ENCODE measurements at regions not wholly inside any gene's neighbourhood (a gene's known extent, or its start where the extent isn't known, plus 50 kb on each side); places are given as distances from the start of the nearest gene placed in this dataset.

DNA sequence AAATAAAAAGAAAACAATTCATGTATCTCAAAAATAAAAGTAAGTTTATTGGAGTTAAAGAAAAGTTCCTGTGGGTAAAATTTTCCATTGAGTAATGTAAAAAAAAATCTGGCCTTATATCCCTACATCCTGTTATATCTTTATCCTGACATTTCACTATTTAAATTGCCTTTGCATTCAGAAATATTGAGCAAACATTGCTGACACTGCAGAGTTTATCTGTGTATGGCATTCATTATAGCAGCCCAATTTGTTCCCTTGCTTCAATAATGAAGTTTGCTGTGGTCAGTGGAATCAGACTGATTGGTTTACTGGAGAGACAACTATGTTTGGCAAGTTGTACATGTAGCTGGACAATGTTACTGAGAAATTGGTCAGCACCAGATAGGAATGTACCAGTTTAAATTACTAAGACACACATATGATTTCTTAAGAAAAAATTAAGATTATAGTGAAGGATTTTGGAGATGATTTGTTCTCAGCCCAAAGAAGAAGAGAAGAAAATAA lies 271.7 kb downstream of the ANKRD7 start (continued):
- no peak for TF ChIP-seq EZH2phosphoT487 (IDR thresholded peaks at IDR 0.05; ENCODE audit: unreplicated experiment)
- TF ChIP-seq, protein P1, sequence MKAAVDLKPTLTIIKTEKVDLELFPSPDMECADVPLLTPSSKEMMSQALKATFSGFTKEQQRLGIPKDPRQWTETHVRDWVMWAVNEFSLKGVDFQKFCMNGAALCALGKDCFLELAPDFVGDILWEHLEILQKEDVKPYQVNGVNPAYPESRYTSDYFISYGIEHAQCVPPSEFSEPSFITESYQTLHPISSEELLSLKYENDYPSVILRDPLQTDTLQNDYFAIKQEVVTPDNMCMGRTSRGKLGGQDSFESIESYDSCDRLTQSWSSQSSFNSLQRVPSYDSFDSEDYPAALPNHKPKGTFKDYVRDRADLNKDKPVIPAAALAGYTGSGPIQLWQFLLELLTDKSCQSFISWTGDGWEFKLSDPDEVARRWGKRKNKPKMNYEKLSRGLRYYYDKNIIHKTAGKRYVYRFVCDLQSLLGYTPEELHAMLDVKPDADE (IDR thresholded peaks at IDR 0.05): no peak

DNA sequence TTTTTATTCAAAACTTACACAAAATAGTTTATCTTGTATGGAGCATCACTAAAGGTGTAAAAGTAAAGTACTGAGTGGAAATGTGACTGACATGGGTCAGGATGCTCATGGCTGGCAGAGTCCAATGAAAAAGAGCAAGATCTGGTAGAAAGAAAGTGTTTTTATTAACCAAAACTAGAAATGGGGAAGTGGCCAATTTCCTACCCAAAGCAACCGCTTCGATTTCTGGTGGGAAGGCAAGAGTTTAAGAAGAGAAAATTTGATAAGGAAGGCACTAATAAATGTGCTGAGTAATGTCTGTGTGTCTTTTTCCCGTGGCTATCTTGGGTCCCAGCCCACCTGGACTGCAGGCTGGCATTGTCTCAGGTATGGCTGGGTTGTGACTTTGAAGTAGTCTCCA lies 277.7 kb downstream of the ANKRD7 start:
- Histone ChIP-seq H2AFZ (peak overlapping the region; percentile 33; the same call in 1 of the 2 replicates), H3K36me3 (ENCODE audit: insufficient read depth) (no peaks in the 10 kb centered on the region), H3K27ac (ENCODE audit: low read depth) (no peak overlapping the region), H3F3A (replicated peaks; ENCODE audit: low read depth) (no peaks in the 10 kb centered on the region), H3K9me2 (ENCODE audit: insufficient read depth) (no peaks in the 10 kb centered on the region), H3K4me3 (no peak overlapping the region), H3K79me2 (replicated peaks; ENCODE audit: insufficient read depth) (no peaks in the 10 kb centered on the region), H3K4me1 (ENCODE audit: insufficient read depth) (no peaks in the 10 kb centered on the region), H4K20me1 (replicated peaks; ENCODE audit: insufficient read depth) (no peaks in the 10 kb centered on the region), H3K4me2 (no peak overlapping the region), H3K27me3 (ENCODE audit: insufficient read depth) (no peaks in the 10 kb centered on the region)
- Mint-ChIP-seq H3K27me3 (ENCODE audit: insufficient read depth, low read depth, poor library complexity) (peaks cover 6% of the 10 kb centered on the region), H3K9me3 (no peaks in the 10 kb centered on the region), H3K4me3 (no peak overlapping the region), H3K27ac (peak overlapping the region; percentile 20), H3K4me1 (no peaks in the 10 kb centered on the region), H3K36me3 (ENCODE audit: low read depth) (no peaks in the 10 kb centered on the region)
- ATAC-seq (no peak), DNase-seq (ENCODE audit: low spot score) (no peak)
- no peak for TF ChIP-seq CREB1 (CRISPR knock-in tag; IDR thresholded peaks at IDR 0.05; ENCODE audit: low read depth)
- TF ChIP-seq, protein P2, sequence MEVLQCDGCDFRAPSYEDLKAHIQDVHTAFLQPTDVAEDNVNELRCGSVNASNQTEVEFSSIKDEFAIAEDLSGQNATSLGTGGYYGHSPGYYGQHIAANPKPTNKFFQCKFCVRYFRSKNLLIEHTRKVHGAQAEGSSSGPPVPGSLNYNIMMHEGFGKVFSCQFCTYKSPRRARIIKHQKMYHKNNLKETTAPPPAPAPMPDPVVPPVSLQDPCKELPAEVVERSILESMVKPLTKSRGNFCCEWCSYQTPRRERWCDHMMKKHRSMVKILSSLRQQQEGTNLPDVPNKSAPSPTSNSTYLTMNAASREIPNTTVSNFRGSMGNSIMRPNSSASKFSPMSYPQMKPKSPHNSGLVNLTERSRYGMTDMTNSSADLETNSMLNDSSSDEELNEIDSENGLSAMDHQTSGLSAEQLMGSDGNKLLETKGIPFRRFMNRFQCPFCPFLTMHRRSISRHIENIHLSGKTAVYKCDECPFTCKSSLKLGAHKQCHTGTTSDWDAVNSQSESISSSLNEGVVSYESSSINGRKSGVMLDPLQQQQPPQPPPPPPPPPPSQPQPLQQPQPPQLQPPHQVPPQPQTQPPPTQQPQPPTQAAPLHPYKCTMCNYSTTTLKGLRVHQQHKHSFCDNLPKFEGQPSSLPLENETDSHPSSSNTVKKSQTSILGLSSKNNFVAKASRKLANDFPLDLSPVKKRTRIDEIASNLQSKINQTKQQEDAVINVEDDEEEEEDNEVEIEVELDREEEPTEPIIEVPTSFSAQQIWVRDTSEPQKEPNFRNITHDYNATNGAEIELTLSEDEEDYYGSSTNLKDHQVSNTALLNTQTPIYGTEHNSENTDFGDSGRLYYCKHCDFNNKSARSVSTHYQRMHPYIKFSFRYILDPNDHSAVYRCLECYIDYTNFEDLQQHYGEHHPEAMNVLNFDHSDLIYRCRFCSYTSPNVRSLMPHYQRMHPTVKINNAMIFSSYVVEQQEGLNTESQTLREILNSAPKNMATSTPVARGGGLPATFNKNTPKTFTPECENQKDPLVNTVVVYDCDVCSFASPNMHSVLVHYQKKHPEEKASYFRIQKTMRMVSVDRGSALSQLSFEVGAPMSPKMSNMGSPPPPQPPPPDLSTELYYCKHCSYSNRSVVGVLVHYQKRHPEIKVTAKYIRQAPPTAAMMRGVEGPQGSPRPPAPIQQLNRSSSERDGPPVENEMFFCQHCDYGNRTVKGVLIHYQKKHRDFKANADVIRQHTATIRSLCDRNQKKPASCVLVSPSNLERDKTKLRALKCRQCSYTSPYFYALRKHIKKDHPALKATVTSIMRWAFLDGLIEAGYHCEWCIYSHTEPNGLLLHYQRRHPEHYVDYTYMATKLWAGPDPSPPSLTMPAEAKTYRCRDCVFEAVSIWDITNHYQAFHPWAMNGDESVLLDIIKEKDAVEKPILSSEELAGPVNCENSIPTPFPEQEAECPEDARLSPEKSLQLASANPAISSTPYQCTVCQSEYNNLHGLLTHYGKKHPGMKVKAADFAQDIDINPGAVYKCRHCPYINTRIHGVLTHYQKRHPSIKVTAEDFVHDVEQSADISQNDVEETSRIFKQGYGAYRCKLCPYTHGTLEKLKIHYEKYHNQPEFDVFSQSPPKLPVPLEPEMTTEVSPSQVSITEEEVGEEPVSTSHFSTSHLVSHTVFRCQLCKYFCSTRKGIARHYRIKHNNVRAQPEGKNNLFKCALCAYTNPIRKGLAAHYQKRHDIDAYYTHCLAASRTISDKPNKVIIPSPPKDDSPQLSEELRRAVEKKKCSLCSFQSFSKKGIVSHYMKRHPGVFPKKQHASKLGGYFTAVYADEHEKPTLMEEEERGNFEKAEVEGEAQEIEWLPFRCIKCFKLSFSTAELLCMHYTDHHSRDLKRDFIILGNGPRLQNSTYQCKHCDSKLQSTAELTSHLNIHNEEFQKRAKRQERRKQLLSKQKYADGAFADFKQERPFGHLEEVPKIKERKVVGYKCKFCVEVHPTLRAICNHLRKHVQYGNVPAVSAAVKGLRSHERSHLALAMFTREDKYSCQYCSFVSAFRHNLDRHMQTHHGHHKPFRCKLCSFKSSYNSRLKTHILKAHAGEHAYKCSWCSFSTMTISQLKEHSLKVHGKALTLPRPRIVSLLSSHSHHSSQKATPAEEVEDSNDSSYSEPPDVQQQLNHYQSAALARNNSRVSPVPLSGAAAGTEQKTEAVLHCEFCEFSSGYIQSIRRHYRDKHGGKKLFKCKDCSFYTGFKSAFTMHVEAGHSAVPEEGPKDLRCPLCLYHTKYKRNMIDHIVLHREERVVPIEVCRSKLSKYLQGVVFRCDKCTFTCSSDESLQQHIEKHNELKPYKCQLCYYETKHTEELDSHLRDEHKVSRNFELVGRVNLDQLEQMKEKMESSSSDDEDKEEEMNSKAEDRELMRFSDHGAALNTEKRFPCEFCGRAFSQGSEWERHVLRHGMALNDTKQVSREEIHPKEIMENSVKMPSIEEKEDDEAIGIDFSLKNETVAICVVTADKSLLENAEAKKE (CRISPR knock-in tag; IDR thresholded peaks at IDR 0.05): no peak
- TF ChIP-seq, protein P1 (IDR thresholded peaks at IDR 0.05): no peak
- no peak for TF ChIP-seq JUNB (IDR thresholded peaks at IDR 0.05; ENCODE audit: unreplicated experiment)
- TF ChIP-seq NANOG (IDR thresholded peaks at IDR 0.05; ENCODE audit: borderline replicate concordance): no peak
- TF ChIP-seq ZNF114 (CRISPR knock-in tag; IDR thresholded peaks at IDR 0.05): no peak
- TF ChIP-seq, protein P3, sequence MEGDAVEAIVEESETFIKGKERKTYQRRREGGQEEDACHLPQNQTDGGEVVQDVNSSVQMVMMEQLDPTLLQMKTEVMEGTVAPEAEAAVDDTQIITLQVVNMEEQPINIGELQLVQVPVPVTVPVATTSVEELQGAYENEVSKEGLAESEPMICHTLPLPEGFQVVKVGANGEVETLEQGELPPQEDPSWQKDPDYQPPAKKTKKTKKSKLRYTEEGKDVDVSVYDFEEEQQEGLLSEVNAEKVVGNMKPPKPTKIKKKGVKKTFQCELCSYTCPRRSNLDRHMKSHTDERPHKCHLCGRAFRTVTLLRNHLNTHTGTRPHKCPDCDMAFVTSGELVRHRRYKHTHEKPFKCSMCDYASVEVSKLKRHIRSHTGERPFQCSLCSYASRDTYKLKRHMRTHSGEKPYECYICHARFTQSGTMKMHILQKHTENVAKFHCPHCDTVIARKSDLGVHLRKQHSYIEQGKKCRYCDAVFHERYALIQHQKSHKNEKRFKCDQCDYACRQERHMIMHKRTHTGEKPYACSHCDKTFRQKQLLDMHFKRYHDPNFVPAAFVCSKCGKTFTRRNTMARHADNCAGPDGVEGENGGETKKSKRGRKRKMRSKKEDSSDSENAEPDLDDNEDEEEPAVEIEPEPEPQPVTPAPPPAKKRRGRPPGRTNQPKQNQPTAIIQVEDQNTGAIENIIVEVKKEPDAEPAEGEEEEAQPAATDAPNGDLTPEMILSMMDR (conservative IDR thresholded peaks at IDR 0.05; ENCODE audit: low read depth in 2 of 2): no peak
- no peak for TF ChIP-seq EZH2 (IDR thresholded peaks at IDR 0.05; ENCODE audit: low read depth, unreplicated experiment)
- TF ChIP-seq ZNF331 (CRISPR knock-in tag; IDR thresholded peaks at IDR 0.05; ENCODE audit: low read depth): no peak
- no peak for TF ChIP-seq POLR2AphosphoS5 (IDR thresholded peaks at IDR 0.05; ENCODE audit: low read depth)
- TF ChIP-seq, protein P4, sequence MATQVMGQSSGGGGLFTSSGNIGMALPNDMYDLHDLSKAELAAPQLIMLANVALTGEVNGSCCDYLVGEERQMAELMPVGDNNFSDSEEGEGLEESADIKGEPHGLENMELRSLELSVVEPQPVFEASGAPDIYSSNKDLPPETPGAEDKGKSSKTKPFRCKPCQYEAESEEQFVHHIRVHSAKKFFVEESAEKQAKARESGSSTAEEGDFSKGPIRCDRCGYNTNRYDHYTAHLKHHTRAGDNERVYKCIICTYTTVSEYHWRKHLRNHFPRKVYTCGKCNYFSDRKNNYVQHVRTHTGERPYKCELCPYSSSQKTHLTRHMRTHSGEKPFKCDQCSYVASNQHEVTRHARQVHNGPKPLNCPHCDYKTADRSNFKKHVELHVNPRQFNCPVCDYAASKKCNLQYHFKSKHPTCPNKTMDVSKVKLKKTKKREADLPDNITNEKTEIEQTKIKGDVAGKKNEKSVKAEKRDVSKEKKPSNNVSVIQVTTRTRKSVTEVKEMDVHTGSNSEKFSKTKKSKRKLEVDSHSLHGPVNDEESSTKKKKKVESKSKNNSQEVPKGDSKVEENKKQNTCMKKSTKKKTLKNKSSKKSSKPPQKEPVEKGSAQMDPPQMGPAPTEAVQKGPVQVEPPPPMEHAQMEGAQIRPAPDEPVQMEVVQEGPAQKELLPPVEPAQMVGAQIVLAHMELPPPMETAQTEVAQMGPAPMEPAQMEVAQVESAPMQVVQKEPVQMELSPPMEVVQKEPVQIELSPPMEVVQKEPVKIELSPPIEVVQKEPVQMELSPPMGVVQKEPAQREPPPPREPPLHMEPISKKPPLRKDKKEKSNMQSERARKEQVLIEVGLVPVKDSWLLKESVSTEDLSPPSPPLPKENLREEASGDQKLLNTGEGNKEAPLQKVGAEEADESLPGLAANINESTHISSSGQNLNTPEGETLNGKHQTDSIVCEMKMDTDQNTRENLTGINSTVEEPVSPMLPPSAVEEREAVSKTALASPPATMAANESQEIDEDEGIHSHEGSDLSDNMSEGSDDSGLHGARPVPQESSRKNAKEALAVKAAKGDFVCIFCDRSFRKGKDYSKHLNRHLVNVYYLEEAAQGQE (IDR thresholded peaks at IDR 0.05; ENCODE audit: unreplicated experiment): no peak

Measured in GM23338 (cell line).